Panc1 (cell line): ENCODE measurements at regions not wholly inside any gene's neighbourhood (a gene's known extent, or its start where the extent isn't known, plus 50 kb on each side); places are given as distances from the start of the nearest gene placed in this dataset.

ENCODE experiments used
- CTCF ChIP-seq: fragments of 450-650 bp; IDR thresholded peaks from 2 replicates; pipeline ENCODE4 v1.5.1; 2017; ENCODE audit warnings: mild to moderate bottlenecking
- POLR2AphosphoS5 ChIP-seq: IDR thresholded peaks from 2 replicates; pipeline ENCODE4 v1.6.1; 2012; ENCODE audit warnings: mild to moderate bottlenecking, low read depth, low read length, moderate library complexity
- SIN3A ChIP-seq: IDR thresholded peaks from 2 replicates; pipeline ENCODE4 v1.6.1; 2012; ENCODE audit warnings: low read depth, mild to moderate bottlenecking, low read length, moderate library complexity, borderline replicate concordance; ENCODE audit not compliant: insufficient read depth
- TCF7L2 ChIP-seq: IDR thresholded peaks from 2 replicates; pipeline ENCODE4 v1.6.1; 2011; ENCODE audit warnings: mild to moderate bottlenecking, low read depth, low read length, inconsistent platforms
- TF ChIP-seq, protein P1 (sequence below), 2 experiments: IDR thresholded peaks; 2 replicates each; pipeline ENCODE4 v1.6.1; 2011 to 2012; ENCODE audit warnings: low read depth in 2 of 2, control low read depth in 1 of 2, low read length in 1 of 2, mild to moderate bottlenecking in 1 of 2, moderate library complexity in 1 of 2; ENCODE audit not compliant: insufficient read depth in 1 of 2

- TF ChIP-seq CTCF (no peak), POLR2AphosphoS5 (no peak), SIN3A (no peak), TCF7L2 (no peak)
- TF ChIP-seq, protein P1, sequence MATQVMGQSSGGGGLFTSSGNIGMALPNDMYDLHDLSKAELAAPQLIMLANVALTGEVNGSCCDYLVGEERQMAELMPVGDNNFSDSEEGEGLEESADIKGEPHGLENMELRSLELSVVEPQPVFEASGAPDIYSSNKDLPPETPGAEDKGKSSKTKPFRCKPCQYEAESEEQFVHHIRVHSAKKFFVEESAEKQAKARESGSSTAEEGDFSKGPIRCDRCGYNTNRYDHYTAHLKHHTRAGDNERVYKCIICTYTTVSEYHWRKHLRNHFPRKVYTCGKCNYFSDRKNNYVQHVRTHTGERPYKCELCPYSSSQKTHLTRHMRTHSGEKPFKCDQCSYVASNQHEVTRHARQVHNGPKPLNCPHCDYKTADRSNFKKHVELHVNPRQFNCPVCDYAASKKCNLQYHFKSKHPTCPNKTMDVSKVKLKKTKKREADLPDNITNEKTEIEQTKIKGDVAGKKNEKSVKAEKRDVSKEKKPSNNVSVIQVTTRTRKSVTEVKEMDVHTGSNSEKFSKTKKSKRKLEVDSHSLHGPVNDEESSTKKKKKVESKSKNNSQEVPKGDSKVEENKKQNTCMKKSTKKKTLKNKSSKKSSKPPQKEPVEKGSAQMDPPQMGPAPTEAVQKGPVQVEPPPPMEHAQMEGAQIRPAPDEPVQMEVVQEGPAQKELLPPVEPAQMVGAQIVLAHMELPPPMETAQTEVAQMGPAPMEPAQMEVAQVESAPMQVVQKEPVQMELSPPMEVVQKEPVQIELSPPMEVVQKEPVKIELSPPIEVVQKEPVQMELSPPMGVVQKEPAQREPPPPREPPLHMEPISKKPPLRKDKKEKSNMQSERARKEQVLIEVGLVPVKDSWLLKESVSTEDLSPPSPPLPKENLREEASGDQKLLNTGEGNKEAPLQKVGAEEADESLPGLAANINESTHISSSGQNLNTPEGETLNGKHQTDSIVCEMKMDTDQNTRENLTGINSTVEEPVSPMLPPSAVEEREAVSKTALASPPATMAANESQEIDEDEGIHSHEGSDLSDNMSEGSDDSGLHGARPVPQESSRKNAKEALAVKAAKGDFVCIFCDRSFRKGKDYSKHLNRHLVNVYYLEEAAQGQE (IDR thresholded peaks at IDR 0.05; ENCODE audit: insufficient read depth in 1 of 2, low read depth in 2 of 2, low read length in 1 of 2) = no peak
Measured at GRCh38 chr6:12538881-12539357, 177.6 kb upstream of the PHACTR1 start.
